ENCODE measurements at regions not wholly inside any gene's neighbourhood (a gene's known extent, or its start where the extent isn't known, plus 50 kb on each side); places are given as distances from the start of the nearest gene placed in this dataset.
"Not testable (repeated sequence)": the region's sequence is repeated elsewhere in the genome, so short reads cannot be mapped to it uniquely, and the experiment has no call there.

DNA sequence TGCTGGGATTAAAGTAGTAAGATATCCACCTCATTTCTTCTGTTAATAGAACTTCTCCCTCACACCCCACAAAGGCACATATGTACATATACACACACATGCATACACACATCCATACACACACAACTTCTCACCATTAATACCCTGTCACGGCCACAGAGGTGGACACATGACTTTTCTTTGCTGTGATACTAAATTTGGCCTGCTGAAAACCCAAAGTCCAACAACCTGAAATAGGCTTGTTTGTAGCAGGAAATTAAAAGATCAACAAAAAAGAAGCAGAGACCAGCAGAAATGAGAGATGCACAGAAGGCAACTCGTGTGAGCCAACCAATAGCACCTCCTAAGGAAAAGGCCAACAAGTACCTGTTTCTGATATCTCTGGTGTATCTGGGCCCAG is 128.7 kb upstream of the PCGF5 start:
- DNase-seq = no peak

DNA sequence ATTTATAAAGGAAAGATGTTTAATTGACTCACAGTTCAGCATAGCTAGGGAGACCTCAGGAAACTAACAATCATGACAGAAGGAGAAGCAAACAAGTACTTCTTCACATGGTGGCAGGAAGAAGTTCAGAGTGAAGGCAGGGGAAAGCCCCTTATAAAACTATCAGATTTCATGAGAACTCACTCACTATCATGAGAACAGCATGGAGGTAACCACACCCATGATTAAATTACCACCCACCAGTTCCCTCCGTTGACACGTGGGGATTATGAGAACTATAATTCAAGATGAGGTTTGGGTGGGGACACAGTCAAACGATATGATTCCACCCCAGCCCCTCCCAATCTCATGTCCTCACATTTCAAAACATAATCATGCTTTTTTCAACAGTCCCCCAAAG is 124.2 kb upstream of the PCGF5 start:
- no peak for DNase-seq

- no peak for DNase-seq
Observed at GRCh38 chr10:91097313-91097712, 123.2 kb upstream of the PCGF5 start.

GRCh38 chr10:91098021-91098420 is 122.4 kb upstream of the PCGF5 start:
- DNase-seq = not testable (repeated sequence)

DNA sequence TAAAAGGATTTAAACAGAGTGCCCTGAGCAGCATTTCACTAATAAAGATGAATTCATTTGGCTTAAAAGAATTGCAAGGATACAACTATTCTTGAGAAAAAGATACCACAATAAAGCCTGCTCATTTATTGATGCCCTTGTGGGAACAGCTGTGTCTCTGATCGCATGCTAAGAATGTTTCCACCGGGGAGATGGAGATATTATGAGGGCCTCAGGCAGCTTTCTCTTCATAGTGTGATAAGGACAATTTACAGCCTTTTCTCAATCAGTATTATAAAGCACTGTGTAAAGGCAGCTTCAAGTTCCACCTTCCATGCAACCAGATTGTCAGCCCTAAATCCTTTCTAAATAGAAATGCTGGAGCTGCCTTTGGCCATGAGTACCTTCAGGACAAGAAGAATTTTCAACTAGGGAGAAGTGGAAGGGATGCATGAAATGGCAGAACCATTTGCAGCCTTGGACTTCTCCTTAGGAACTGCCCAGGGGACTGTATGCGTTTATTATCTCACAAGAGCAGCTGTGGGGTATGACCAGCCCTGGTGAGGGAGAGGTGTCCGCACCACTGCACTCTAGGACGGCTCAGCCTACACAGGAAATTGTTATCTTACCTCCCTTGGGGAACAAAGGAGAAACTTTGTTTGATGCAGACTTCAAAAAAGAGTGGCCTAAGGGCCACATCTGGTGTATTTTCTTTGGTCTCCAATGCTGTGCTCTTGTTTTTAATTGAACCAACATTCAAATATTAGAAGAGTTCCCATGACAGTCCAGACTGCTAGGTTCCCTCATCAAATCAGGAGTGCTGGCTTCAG is 116.9 kb upstream of the PCGF5 start:
- DNase-seq = no peak

DNA sequence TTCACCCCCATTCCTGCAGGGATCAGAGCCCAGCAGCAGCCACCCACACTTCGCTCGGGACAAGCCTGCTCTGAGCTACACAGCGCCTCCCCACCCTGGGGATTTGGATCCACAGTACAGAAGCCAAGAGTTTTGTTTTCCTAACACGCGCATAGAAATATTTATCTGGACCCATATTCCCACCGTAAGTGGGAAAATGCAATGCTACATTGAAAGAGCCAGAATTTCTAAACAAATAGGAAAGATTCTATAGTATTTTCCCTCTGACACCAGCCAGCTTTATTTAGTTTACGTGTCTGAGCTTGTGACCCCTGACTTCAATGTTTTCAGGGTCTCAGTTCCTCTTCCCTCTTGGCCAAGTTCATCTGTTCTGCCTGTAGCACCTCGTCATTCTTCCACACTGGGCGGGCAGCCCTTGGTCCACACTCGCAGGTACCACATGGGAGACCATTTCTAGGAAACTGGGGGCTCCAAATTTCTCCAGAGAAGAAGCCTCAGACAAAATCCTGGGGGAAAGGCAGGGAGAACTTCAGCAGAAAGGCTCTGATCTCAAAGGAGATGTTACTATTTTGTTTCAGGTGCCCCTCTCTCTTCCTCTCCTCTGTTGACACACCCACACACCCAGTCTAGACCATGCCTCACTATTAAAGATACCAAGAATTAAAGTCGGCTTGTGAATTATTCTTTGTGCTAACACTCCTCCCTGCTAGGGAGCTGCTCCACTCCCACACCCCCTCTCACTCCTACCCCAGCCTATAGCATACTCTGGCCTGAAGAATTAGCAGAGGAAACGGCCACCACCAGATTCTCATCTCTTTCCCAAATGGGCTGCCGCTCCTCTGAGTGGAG is 116.0 kb upstream of the PCGF5 start:
- no peak for DNase-seq

DNA sequence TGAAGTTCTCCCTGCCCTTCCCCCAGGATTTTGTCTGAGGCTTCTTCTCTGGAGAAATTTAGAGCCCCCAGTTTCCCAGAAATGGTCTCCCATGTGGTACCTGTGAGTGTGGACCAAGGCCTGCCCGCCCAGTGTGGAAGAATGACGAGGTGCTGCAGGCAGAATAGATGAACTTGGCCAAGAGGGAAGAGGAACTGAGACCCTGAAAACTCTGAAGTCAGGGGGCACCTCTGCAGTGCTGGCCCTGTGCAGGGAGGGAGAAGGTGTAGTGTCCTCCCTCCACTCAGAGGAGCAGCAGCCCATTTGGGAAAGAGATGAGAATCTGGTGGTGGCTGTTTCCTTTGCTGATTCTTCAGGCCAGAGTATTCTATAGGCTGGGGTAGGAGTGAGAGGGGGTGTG is 115.2 kb upstream of the PCGF5 start:
- DNase-seq = no peak

DNA sequence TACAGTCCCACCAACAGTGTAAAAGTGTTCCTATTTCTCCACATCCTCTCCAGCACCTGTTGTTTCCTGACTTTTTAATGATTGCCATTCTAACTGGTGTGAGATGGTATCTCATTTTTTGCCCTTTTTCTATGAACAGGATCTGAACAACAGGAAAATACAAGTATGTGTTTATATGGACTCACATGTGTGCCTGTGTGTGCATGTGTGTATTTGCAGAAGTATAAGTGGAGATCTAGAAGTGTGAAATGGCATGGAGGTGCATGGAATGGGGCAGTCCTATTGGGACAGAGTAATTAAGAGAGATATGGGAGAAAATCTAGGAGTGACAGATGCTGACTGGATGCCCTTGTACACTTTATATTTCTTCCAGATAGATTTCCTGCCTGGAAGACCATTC is 111.6 kb upstream of the PCGF5 start:
- DNase-seq = no peak

- no peak for DNase-seq
Observed at GRCh38 chr10:91111060-91111459, 109.4 kb upstream of the PCGF5 start.

DNA sequence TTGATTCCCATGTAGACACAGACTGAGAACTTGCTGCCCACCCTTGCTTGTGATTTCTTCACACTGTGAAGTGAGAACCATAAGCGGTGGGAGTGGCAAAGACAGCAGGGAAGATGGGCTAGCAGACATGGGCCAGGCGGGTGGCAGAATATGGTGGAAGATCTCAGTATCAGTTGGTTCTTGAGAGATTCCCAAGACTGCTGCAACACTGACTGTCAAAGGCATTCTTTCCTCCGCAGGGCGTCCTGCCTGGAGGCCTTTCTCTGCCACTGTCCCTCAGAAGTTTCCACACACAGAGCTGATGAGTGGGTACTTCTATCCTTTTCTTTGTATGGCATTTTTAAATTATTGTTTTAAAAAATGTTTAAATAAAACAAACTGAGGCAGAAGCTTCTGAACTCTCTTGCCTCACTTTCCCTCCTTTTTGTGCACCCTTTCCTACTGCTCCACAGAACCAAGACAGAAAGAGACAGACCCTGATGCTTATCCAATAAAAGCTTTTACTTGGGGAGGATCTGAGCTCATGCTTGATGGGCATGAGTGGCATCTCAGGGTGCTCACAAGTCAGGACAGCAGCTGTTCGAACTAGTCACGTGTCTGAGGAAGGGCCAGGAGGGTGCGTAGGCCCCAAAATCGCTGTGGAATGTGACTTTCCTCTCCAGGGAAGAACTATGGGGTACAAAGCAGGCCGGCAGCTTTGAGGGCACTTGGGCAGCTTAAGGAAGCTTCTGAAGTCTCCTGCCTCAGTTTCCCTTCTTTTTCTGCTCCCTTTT is 104.7 kb upstream of the PCGF5 start:
- DNase-seq = no peak

DNA sequence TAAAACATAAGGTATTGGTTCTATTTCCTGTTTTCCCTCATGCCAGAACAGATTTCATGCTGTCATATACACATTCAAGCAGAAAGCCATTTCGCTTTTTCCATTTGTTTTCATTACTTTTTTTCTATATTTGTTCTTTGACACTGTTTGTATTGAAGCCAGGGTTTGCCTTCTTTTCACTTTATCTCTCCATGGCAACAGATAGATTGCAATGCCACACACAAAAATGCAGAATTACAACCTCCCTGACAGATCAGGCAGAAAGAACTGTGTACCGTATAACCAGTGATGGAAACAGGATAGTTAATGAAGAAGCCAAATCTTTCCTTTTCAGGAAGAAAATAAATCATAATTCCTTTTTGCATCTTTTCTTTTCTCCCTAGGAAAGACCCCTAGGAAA is 103.0 kb upstream of the PCGF5 start:
- no peak for DNase-seq

DNA sequence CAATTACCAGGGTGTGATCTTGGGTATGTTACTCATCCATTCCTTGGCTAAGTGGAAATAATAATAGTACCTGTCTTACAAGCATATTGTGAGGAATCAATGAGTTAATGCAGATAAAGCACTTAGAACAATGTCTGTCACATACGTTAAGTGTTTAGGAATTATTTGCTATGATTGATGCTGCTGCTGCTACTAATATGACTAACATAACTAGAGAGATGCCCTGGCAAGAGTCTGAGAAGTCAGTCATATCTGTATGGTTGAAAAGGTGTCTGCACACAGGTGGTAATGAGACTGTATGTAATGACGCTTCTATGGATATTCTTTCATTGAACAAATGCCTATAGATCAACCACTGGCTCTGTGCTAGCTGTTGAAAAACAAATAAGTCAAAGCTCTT is 100.1 kb upstream of the PCGF5 start:
- no peak for DNase-seq

DNA sequence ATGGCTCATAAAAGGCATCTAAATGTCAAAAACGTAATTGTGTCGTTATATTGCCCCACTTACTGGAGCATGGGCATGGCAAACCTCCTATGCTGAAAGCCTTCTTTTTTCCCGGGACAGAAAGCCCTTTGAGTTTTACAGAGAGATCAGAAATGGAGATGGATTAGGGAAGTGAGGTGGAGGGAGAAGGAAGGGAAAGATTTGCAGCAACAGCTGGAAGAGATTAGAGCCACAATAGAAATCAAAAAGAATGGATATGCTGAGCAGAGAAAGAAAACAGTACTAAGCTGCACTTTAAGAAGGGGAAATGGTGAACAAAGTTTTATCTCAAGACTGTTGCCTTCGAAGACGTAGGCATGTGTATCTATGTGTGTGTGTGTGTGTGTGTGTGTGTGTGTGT is 97.2 kb upstream of the PCGF5 start:
- DNase-seq = no peak

DNA sequence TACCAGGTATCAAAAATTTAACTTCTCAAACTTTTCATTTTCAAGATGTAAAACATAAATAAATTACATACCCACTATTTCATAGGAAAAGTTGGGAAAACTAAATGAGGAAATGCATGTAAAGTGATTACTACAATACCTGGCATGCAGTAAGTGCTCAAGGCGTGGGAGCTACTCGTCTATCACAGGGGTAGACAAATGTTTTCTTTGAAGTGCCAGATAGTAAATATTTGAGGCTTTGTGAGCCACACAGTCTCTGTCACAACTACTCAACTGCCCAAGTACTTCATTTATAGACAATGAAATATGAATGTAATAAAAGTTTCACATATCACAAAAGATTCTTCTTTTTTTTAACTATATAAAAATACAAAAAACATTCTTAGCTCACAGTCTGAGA is 96.4 kb upstream of the PCGF5 start:
- DNase-seq = no peak

- DNase-seq = no peak
Observed at GRCh38 chr10:91126471-91126870, 94.0 kb upstream of the PCGF5 start.

GRCh38 chr10:91127341-91128082 is 93.0 kb upstream of the PCGF5 start:
- DNase-seq = no peak

DNA sequence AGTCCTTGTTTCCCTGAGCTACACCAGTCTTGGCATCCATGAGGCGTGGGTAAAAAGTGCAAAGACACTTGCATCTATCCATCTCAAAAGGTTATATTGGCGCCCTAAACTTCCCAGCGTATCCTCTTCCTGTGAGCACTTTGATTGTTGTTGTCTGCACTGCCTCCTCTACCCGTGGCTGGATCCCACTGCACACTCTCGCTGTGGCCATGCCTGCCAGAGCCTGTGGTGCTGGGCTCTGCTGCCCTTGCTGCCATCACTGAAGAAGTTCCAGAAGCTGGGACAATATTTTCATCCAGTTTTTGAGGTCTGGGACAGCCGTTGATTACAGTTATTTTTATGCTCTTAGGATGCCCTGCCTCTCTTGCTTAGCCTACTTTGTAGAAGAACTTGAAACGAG is 85.3 kb upstream of the PCGF5 start:
- DNase-seq = no peak

DNA sequence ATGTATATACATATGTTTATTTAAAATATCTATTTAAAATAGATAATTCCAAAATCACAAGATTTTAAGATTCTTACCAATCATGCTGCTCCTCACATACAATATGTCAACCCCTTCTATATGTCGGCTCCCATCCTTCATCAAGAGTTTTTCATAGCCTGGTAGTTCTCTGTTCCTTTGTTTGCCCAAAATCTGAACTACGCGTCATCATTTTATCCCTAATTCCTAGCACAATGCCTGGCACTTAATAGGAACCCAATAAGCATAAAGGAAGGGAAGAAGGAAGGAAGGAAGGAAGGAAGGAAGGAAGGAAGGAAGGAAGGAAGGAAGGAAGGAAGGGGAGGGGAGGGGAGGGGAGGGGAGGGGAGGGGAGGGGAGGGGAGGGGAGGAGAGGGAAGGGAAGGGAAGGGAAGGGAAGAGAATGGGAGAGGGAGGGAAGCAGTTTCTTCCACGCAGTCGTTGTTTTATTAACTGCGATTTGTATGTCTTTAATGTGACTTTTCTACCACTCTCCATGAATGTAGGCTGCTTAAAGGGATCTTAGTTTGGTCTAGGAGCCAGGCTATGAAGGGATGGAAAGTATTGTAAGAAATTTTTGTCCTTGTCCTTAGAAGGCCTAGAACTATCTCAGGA is 83.3 kb upstream of the PCGF5 start:
- DNase-seq = no peak

- no peak for DNase-seq
Observed at GRCh38 chr10:91137822-91138221, 82.6 kb upstream of the PCGF5 start.

DNA sequence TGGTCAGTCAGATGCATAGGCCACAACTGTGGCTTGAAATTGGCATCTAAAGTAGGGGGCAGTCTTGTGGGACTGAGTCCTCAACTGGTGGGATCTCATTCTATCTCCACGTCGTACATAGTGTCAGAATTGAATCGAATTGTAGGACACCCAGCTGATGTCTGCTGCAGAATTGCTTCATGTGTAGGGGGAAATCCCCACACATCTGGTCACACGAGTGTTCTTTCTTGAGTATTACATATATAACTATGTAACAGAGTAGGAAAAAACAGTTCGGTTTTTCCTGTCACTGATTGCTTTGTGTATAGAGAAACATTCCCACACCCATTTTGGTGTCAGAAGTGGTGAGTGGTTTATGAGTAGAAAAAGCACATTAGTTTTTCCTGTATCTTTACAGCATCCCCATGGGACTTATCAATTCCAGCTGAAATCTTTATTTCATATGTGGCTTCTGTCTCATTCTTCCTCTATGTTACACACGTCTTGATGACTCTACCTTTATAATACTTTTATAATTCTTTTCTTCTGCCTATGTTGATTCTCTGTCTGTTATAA is 79.4 kb upstream of the PCGF5 start:
- no peak for DNase-seq

- no peak for DNase-seq
Observed at GRCh38 chr10:91144961-91145360, 75.5 kb upstream of the PCGF5 start.

DNA sequence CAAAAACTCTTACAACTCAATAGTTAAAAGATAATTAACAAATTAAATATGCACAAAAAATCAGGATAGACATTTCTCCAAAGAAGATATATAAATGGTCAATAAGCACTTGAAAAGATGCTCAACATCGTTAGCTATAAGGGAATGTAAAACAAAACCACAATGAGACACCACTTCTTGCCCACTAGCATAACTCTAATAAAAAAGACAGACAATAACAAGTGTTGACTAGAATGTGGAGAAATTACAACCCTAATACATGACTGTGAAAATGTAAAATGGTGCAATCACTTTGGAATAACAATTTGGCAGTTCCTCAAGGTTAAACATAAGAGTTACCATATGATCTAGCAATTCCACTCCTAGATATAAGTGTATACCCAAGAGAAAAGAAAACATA is 74.3 kb upstream of the PCGF5 start:
- no peak for DNase-seq
